Activated CD4-positive, alpha-beta T cell treated with anti-CD3 and anti-CD28 coated beads, Interleukin-2, amount 10 ng/mL, durations not matched to agents 24 days and 14 days (primary cell): ENCODE measurements at regions not wholly inside any gene's neighbourhood (a gene's known extent, or its start where the extent isn't known, plus 50 kb on each side); places are given as distances from the start of the nearest gene placed in this dataset.

ENCODE experiments used
- DNase-seq: peaks from one replicate; pipeline ENCODE4 v3.0.0; 2022
- H3K27ac Mint-ChIP-seq: one replicate; pipeline ENCODE4 v1.8.0; 2022; ENCODE audit warnings: mild to moderate bottlenecking, mixed read lengths
- H3K27me3 Mint-ChIP-seq: one replicate; pipeline ENCODE4 v1.8.0; 2022; ENCODE audit warnings: mixed read lengths
- H3K36me3 Mint-ChIP-seq: one replicate; pipeline ENCODE4 v1.8.0; 2022; ENCODE audit warnings: low read depth, mild to moderate bottlenecking, mixed read lengths
- H3K4me1 Mint-ChIP-seq: one replicate; pipeline ENCODE4 v1.8.0; 2021; ENCODE audit warnings: mixed read lengths
- H3K4me3 Mint-ChIP-seq: one replicate; pipeline ENCODE4 v1.8.0; 2022; ENCODE audit warnings: mild to moderate bottlenecking, moderate library complexity, mixed read lengths
- H3K9me3 Mint-ChIP-seq: one replicate; pipeline ENCODE4 v1.8.0; 2021; ENCODE audit warnings: mixed read lengths
- intact Hi-C: fragments of 100-400 bp; cut with micrococcal nuclease; formaldehyde crosslinking; loops from one replicate; pipeline ENCODE4 v1.15.1; 2023

DNA sequence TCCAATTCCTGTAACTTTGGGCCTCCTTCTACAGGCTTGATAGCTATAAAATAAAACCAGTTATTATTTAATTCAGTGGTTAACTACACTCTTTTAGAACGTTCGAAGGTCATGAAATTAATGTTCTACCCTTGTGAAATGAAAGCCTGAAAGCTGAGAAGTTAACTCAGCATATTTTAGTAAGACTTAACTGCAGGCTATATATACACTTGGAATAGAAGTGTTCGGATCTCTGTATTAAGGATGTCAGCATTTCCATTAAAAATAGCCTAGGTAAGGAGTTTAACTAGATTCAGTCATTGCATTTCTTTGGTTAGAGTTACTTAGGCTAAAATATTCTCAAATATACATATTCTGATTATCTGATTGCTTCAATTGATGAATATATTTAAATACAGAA is 229.2 kb downstream of the MRPS30 start:
- H3K9me3 Mint-ChIP-seq: no peaks in the 10 kb centered on the region
- H3K4me1 Mint-ChIP-seq: no peaks in the 10 kb centered on the region
- no peak overlapping the region for H3K27ac Mint-ChIP-seq
- intact Hi-C loops: loop anchor here (2.0 kb wide), 1 partner anchor 659 kb away; the partner anchor contains the start of gene HCN1
- no peak overlapping the region for H3K4me3 Mint-ChIP-seq
- H3K27me3 Mint-ChIP-seq: no peaks in the 10 kb centered on the region
- no peaks in the 10 kb centered on the region for H3K36me3 Mint-ChIP-seq
- DNase-seq: no peak

DNA sequence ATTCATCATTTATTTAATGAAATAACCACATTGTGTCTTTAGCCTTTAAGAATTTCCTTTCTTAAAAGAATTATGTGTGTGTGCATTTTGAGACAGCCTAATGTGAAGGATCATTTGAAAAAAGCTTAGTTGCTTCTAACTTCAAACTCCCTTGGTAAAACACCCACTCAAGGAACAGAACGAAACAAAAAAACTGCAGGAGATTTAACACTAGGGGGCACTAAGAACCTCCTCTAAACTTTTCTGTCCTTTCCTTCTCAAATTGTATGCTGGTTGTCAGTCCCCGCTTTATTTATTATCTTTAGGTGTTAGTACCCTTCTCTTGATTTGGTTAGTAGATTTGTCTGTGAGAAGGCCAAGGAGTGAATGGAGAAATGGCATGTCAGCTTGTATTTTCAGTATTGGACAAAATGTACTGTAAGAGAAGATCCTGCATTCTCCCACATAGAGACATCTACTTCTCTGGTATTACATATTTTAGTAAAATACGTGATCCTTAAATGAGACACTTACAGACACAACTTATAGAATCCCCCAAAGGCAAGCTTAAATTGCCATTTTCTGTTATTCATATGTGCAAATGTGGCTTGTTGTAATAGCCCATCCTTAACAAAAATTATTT is 229.7 kb downstream of the MRPS30 start:
- intact Hi-C loops: loop anchor here (2.0 kb wide), 1 partner anchor 658 kb away; the partner anchor contains the start of gene HCN1
- H3K36me3 Mint-ChIP-seq: no peaks in the 10 kb centered on the region
- DNase-seq: no peak
- no peaks in the 10 kb centered on the region for H3K9me3 Mint-ChIP-seq
- H3K4me3 Mint-ChIP-seq: no peak overlapping the region
- H3K4me1 Mint-ChIP-seq: no peaks in the 10 kb centered on the region
- no peaks in the 10 kb centered on the region for H3K27me3 Mint-ChIP-seq
- H3K27ac Mint-ChIP-seq: no peak overlapping the region

DNA sequence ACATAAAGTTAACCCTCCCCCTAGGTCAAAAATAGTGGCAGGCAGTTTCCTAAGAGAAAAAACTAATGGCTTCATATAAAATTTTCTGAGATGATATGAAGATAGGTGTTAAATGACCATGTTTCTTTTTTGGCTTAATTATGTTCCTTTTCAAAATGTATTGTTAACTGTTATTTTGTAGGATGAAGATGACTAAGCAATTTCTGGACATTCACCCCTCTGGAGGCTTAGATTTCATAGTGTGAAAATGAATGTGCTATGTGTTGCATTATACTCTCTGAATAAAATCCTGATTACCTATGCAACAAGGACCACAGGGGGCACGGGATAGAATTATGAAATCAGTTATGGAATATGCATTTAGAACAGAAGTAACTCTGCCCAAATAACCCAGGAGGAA is 233.5 kb downstream of the MRPS30 start:
- no peak for DNase-seq
- Mint-ChIP-seq H3K27ac (no peak overlapping the region), H3K36me3 (no peaks in the 10 kb centered on the region), H3K27me3 (no peaks in the 10 kb centered on the region), H3K4me1 (no peaks in the 10 kb centered on the region), H3K4me3 (no peak overlapping the region), H3K9me3 (no peaks in the 10 kb centered on the region)
- intact Hi-C loops: no loop called here

DNA sequence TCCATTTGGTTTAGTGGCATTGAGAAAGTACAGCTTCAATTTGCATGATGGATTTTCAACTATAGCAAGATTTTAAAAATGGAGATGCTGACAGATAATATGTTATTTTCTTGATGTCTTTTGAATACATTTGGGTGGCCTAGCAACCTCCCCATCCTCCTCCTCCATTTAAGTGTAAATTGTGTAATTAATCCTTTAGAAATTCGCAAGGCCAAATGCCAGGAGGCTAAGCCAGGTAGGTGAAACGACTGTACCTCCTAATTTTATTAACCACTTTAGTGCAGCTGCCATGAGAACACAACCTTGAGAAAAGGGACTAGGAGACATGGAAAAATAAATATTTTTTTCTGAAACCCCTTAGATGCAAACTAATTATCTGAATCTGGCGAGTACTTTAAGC is 248.8 kb downstream of the MRPS30 start:
- Mint-ChIP-seq H3K4me1 (no peaks in the 10 kb centered on the region), H3K27ac (no peak overlapping the region), H3K4me3 (no peak overlapping the region), H3K27me3 (no peaks in the 10 kb centered on the region), H3K9me3 (no peaks in the 10 kb centered on the region), H3K36me3 (no peaks in the 10 kb centered on the region)
- no peak for DNase-seq
- intact Hi-C loops: no loop called here

DNA sequence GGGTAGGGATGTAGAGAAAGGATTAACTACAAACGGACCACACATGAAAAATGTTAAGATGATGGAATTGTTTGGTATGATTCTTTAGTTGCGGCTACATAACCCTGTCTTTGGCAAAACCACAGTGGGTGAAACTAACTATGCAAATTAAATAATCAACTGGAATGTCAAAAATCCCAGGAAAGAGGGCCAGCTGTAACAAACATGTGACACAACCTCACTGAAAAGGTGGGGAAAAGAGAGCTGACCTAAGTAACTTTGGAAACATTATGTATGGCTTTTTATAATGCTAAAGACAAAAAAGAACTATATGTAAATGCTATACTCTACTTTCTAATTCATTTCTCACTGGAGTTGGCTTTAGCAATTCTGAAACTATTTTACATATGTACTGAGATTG is 252.0 kb downstream of the MRPS30 start:
- Mint-ChIP-seq H3K27ac (no peak overlapping the region), H3K4me3 (no peak overlapping the region), H3K36me3 (no peaks in the 10 kb centered on the region), H3K4me1 (no peaks in the 10 kb centered on the region), H3K27me3 (no peaks in the 10 kb centered on the region), H3K9me3 (no peaks in the 10 kb centered on the region)
- intact Hi-C loops: no loop called here
- no peak for DNase-seq

DNA sequence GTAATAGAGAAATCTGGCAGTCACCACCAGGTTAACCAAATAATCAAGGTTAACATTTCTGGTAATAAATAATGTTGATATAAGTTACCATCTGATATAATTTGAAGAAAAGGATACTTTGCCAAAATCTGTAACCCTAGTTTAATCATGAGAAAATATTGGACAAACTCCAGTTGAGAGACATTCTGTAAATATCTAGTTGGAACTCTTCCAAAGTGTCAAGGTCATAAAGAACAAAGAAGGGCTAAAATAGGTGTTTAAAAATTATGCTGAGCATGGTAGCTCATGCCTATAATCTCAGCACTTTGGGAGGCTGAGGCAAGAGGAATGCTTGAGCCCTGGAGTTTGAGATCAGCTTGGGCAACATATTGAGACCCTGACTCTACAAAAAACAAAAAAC is 253.3 kb downstream of the MRPS30 start:
- Mint-ChIP-seq H3K27me3 (no peaks in the 10 kb centered on the region), H3K4me3 (no peak overlapping the region), H3K36me3 (no peaks in the 10 kb centered on the region), H3K9me3 (no peaks in the 10 kb centered on the region), H3K27ac (no peak overlapping the region), H3K4me1 (no peaks in the 10 kb centered on the region)
- DNase-seq: no peak
- intact Hi-C loops: no loop called here

DNA sequence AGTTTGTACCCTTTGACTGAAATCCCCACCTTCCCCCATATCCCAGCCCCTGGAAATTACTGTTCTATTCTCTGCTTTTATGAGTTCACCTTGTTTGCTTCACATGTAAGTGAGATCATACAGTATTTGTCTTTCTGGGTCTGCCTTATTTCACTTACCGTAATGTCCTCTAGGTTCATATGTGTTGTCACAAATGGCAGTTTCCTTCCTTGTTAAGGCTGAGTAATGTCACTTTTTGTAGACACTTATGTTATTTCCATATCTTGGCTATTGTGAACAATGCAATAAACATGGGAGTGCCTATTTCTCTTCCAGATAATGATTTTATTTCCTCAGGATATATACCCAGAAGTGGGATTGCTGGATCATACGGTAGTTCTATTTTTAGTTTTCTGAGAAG is 272.3 kb downstream of the MRPS30 start:
- intact Hi-C loops: no loop called here
- no peak overlapping the region for H3K27ac Mint-ChIP-seq

DNA sequence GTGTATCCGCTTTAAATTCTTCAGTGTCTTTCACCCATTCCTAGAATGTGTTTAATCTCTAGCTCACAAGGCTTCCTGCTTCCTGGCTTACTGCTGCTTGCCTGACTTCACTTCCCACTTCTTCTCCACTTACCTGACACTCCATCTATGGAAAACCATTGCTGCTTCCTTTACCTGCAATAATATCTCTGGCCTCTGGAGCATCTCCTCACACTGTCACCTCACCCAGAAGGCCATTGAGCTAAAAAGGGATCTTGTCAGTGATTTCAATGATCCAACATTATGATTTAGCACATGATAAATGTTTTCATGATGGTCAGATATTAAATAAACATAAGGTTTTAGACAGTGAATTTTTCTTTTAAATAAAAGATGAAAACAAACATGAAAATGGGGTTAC is 281.1 kb downstream of the MRPS30 start:
- H3K4me3 Mint-ChIP-seq: no peak overlapping the region
- peaks cover 10% of the 10 kb centered on the region for H3K9me3 Mint-ChIP-seq
- intact Hi-C loops: no loop called here
- no peak for DNase-seq
- H3K36me3 Mint-ChIP-seq: no peaks in the 10 kb centered on the region
- no peak overlapping the region for H3K27ac Mint-ChIP-seq
- no peaks in the 10 kb centered on the region for H3K4me1 Mint-ChIP-seq
- no peaks in the 10 kb centered on the region for H3K27me3 Mint-ChIP-seq

More for the DNA sequence above, 272.3 kb downstream of the MRPS30 start:
- H3K9me3 Mint-ChIP-seq: peaks cover 16% of the 10 kb centered on the region
- H3K36me3 Mint-ChIP-seq: no peaks in the 10 kb centered on the region
- no peaks in the 10 kb centered on the region for H3K4me1 Mint-ChIP-seq
- no peak for DNase-seq
- no peak overlapping the region for H3K4me3 Mint-ChIP-seq
- no peaks in the 10 kb centered on the region for H3K27me3 Mint-ChIP-seq

DNA sequence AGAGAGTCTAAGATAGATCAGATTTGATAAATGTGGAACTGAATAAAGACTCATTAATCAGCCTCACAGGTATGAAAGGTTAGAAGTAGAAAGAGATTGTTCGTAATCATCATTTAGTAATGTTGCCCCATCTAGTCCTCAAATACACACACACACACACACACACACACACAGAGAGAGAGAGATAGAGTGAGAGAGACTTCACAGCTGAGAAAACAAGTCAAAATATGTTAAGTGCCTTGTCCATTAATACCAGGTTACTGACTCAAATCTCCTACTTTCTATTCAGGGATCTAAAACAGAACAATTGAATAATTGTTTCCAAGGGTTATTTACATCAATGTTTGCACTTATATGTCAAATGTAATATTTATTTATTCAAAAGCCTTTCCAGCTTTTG is 284.6 kb downstream of the MRPS30 start:
- H3K4me3 Mint-ChIP-seq: no peak overlapping the region
- no peak for DNase-seq
- H3K36me3 Mint-ChIP-seq: no peaks in the 10 kb centered on the region
- no peaks in the 10 kb centered on the region for H3K27me3 Mint-ChIP-seq
- H3K9me3 Mint-ChIP-seq: peaks cover 6% of the 10 kb centered on the region
- H3K4me1 Mint-ChIP-seq: no peaks in the 10 kb centered on the region
- H3K27ac Mint-ChIP-seq: no peak overlapping the region
- intact Hi-C loops: no loop called here

DNA sequence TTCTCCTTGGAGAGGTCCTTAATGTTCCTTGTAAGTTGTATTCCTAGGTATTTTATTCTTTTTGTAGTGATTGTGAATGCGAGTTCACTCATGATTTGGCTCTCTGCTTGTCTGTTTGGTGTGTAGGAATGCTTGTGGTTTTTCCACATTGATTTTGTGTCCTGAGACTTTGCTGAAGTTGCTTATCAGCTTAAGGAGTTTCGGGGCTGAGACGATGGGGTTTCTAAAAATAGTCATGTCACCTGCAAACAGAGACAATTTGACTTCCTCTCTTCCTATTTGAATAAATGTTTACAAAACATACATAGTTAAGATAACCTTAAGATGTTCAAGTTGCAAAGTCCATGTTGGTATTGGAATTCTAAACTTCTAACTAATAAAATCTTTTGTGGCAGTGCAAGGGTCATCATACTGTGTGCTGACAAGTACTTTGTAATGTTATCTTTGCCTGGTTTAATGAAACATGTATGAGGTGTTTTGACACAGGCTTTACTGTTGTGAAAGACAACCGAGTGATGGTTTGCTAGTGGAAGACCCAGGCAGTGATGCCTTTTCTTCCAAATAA is 286.2 kb downstream of the MRPS30 start:
- intact Hi-C loops: no loop called here
- DNase-seq: no peak

DNA sequence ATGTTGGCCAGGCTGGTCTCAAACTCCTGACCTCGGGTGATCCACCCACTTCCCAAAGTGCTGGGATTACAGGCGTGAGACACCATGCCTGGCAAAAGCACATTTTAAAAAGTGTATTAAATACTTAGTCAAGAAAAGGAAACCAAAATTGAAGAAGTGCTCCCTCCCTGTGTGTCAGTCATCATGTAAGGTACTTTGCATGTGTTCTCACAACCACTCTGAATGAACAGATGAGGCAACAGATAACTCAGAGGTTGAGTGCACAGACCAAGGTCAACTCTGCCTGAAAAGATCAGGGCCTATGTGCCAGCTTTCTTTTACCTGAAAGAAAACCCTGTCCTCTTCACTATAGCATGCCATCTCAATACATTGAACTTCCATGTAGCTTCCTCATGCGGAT is 289.7 kb downstream of the MRPS30 start:
- Mint-ChIP-seq H3K4me3 (no peak overlapping the region), H3K36me3 (no peaks in the 10 kb centered on the region), H3K9me3 (peaks cover 4% of the 10 kb centered on the region), H3K27me3 (no peaks in the 10 kb centered on the region), H3K27ac (no peak overlapping the region), H3K4me1 (no peaks in the 10 kb centered on the region)
- DNase-seq: no peak
- intact Hi-C loops: no loop called here

More for the DNA sequence above, 286.2 kb downstream of the MRPS30 start:
- Mint-ChIP-seq H3K27ac (no peak overlapping the region), H3K4me3 (no peak overlapping the region), H3K27me3 (no peaks in the 10 kb centered on the region), H3K4me1 (no peaks in the 10 kb centered on the region), H3K36me3 (no peaks in the 10 kb centered on the region), H3K9me3 (peaks cover 3% of the 10 kb centered on the region)

DNA sequence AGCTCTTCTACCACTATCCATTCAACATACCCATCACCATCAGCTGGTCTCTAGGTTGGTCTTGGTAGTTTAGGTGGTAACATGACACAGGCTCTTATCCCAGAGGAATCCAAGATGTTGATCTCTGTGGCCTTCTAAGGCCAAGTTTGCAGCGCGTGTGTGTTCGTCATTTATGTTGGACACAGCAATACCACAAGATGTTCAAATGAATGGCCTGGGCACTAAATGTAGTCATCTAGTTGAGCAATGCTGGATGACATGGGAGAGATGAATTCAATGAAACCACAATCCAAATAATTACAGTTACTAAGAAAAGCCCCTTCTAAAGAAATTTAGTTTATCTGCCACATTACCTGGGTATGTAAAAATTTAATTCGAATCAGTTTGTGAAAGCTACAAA is 292.4 kb downstream of the MRPS30 start:
- Mint-ChIP-seq H3K27me3 (no peaks in the 10 kb centered on the region), H3K27ac (no peak overlapping the region), H3K4me3 (no peak overlapping the region), H3K36me3 (no peaks in the 10 kb centered on the region), H3K4me1 (no peaks in the 10 kb centered on the region), H3K9me3 (peaks cover 4% of the 10 kb centered on the region)
- intact Hi-C loops: no loop called here
- DNase-seq: no peak

DNA sequence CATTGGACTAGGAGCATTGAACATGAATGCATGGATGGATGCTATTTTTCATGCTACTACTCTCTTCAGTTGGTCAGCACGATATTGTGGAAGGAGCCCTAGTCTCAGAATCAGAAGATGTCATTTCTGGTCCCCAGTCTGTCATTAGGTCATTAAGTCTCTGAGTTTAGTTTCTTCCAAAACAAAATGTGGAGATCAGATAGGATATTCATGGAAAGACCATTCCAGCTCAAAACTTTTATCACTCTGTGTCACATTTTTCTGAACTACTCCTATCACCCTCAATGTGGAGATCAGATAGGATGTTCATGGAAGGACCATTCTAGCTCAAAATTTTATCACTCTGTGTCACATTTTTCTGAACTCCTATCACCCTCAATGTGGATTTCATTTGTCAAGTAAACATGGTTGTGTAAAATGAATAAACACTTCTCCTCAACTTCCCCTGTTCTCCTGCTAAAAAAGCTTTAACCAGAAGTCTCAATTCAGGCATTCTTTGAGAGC is 296.8 kb downstream of the MRPS30 start:
- H3K36me3 Mint-ChIP-seq: no peaks in the 10 kb centered on the region
- intact Hi-C loops: no loop called here

DNA sequence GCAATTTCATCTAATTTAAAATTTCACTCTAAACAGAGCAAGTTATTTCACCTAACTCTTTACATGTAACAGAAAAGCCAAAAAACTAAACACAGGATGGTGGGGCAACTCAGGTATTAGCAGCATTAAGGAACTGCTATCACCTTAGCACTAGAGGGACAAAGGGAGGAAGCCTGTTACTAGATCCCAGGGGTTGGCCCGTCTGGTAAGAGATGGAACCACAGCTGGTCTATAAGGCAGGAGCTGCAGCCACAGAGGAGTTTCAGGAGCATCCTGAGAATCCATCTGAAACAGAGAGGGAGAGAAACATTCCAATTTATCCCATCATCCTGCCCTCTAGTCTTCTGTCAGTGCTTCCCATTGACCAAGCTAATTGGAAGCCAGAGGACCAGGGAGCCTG is 300.3 kb downstream of the MRPS30 start:
- Mint-ChIP-seq H3K4me1 (no peaks in the 10 kb centered on the region), H3K4me3 (no peak overlapping the region), H3K36me3 (no peaks in the 10 kb centered on the region), H3K27me3 (no peaks in the 10 kb centered on the region), H3K27ac (no peak overlapping the region), H3K9me3 (no peaks in the 10 kb centered on the region)
- no peak for DNase-seq
- intact Hi-C loops: no loop called here

More for the DNA sequence above, 296.8 kb downstream of the MRPS30 start:
- Mint-ChIP-seq H3K4me3 (no peak overlapping the region), H3K9me3 (peaks cover 4% of the 10 kb centered on the region), H3K4me1 (no peaks in the 10 kb centered on the region), H3K27me3 (no peaks in the 10 kb centered on the region), H3K27ac (no peak overlapping the region)
- DNase-seq: no peak

DNA sequence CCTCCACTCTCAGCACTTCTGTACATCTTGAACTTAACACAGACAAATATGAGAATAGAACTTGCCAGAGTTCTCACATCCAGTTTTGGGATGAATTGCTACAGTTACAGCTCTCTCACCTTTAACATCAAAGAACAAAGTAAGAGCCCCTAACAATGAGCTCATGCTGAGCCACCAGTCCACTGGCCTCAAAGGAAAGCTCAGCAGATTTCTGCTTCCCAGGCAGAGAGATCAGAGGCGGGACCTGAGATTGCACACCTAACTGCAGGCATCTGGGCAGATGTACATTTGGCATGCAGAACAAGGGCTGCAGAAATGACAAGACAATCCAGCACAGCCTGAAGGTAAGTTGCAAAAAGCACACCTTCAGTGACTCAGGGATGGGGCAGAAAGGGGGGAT is 300.9 kb downstream of the MRPS30 start:
- no peaks in the 10 kb centered on the region for H3K4me1 Mint-ChIP-seq
- H3K4me3 Mint-ChIP-seq: no peak overlapping the region
- no peak for DNase-seq
- intact Hi-C loops: no loop called here
- H3K27me3 Mint-ChIP-seq: no peaks in the 10 kb centered on the region
- H3K27ac Mint-ChIP-seq: no peak overlapping the region
- no peaks in the 10 kb centered on the region for H3K9me3 Mint-ChIP-seq
- no peaks in the 10 kb centered on the region for H3K36me3 Mint-ChIP-seq
